ENCODE measurements at regions not wholly inside any gene's neighbourhood (a gene's known extent, or its start where the extent isn't known, plus 50 kb on each side); places are given as distances from the start of the nearest gene placed in this dataset.

- TF ChIP-seq EZH2 (IDR thresholded peaks at IDR 0.05; ENCODE audit: low read depth), result no peak
- TF ChIP-seq CTCF (conservative IDR thresholded peaks at IDR 0.05), result no peak
These were observed 103.9 kb upstream of the CBLN2 start for GRCh38 chr18:72648079-72648478.
